GM12878 (cell line): ENCODE measurements at regions not wholly inside any gene's neighbourhood (a gene's known extent, or its start where the extent isn't known, plus 50 kb on each side); places are given as distances from the start of the nearest gene placed in this dataset.

Source experiments
- ATAC-seq: fragments of 200-7000 bp; cut with Tn5 transposase; 3 replicates; pipeline ENCODE4 v1.9.1; 2020; ENCODE audit warnings: mild to moderate bottlenecking, moderate library complexity
- BruUV-seq: library from RNA; stranded (reverse); fragments of 400-500 nt; replicated peaks from 2 replicates; lab custom pipeline; 2021; lab: Mats Ljungman, UMichigan
- CTCF ChIA-PET: fragments of 300-600 bp; sonication (Branson Sonifier 250); formaldehyde crosslinking; extraction: SDS; loops from one replicate; lab custom pipeline; 2021; ENCODE audit warnings: inconsistent platforms; lab: Yijun Ruan, JAX
- POLR2A ChIA-PET: fragments of 350-600 bp; formaldehyde crosslinking; extraction: SDS; loops from one replicate; lab custom pipeline; 2021; ENCODE audit warnings: inconsistent platforms; lab: Charles Lee
- RAD21 ChIA-PET: fragments of 300-600 bp; sonication (Branson Sonifier 250); formaldehyde crosslinking; loops from one replicate; lab custom pipeline; 2023; ENCODE audit warnings: antibody characterized with exemption; ENCODE audit not compliant: unreplicated experiment; lab: Charles Lee
- SMC1A ChIA-PET: fragments of 300-600 bp; sonication (Branson Sonifier 250); formaldehyde crosslinking; loops from one replicate; lab custom pipeline; 2023; ENCODE audit not compliant: unreplicated experiment, uncharacterized antibody; lab: Charles Lee
- DNase-seq: peaks from one replicate; pipeline ENCODE4 v3.0.0-alpha.2; 2011; ENCODE audit warnings: low read depth, low spot score
- FAIRE-seq: peaks from 3 replicates; lab custom pipeline; 2011; peaks lifted over from hg19 to GRCh38; lab: Jason Lieb, UNC
- H2AFZ ChIP-seq: 2 replicates; pipeline ENCODE4 v1.6.0; 2011; ENCODE audit warnings: low read depth, low read length, control low read depth; ENCODE audit not compliant: control insufficient read depth
- H3K27ac ChIP-seq: 2 replicates; pipeline ENCODE4 v1.5.1; 2011; ENCODE audit warnings: control low read depth; ENCODE audit not compliant: control insufficient read depth, insufficient read depth
- H3K27me3 ChIP-seq, 2 experiments: replicated peaks in 1 of 2; 2 replicates each; pipeline versions ENCODE4 v1.6.0 to v1.6.1; 2011; ENCODE audit warnings: low read length in 1 of 2; ENCODE audit not compliant: control insufficient read depth in 2 of 2, insufficient read depth in 2 of 2
- H3K36me3 ChIP-seq, 2 experiments: 2 replicates each; pipeline ENCODE4 v1.5.1; 2011; ENCODE audit warnings: low read length in 1 of 2; ENCODE audit not compliant: control insufficient read depth in 2 of 2, insufficient read depth in 2 of 2
- H3K4me1 ChIP-seq: 2 replicates; pipeline ENCODE4 v1.6.1; 2011; ENCODE audit warnings: mild to moderate bottlenecking, low read length, moderate library complexity, mixed read lengths; ENCODE audit not compliant: control insufficient read depth, insufficient read depth
- H3K4me2 ChIP-seq: 2 replicates; pipeline ENCODE4 v1.6.0; 2011; ENCODE audit warnings: control low read depth; ENCODE audit not compliant: control insufficient read depth, insufficient read depth
- H3K4me3 ChIP-seq: fragments of 200-600 bp; sonication (generic); 2 replicates; pipeline ENCODE4 v1.5.1; 2016
- H3K79me2 ChIP-seq: 2 replicates; pipeline ENCODE4 v1.6.0; 2011; ENCODE audit warnings: low read length; ENCODE audit not compliant: control insufficient read depth, insufficient read depth
- H3K9ac ChIP-seq: 2 replicates; pipeline ENCODE4 v1.8.0; 2011; ENCODE audit warnings: low read length, control low read depth, mixed read lengths; ENCODE audit not compliant: control insufficient read depth, insufficient read depth
- H3K9me3 ChIP-seq: replicated peaks from 3 replicates; pipeline ENCODE4 v1.5.1; 2011; ENCODE audit warnings: mild to moderate bottlenecking, low read length; ENCODE audit not compliant: control insufficient read depth, insufficient read depth
- H4K20me1 ChIP-seq: 2 replicates; pipeline ENCODE4 v1.6.0; 2011; ENCODE audit not compliant: control insufficient read depth, insufficient read depth
- BMI1 ChIP-seq: fragments of 450-650 bp; IDR thresholded peaks from 2 replicates; pipeline ENCODE4 v1.6.1; 2016; ENCODE audit warnings: mild to moderate bottlenecking, moderate library complexity, borderline replicate concordance
- CTCF ChIP-seq, 3 experiments: IDR thresholded peaks in 2 of 3; conservative IDR thresholded peaks in 1 of 3; 2 replicates each; pipeline ENCODE4 v1.5.1; 2011; ENCODE audit warnings: low read depth in 3 of 3, low read length in 3 of 3, mild to moderate bottlenecking in 3 of 3, control low read depth in 2 of 3, moderate library complexity in 2 of 3, inconsistent platforms in 1 of 3, mixed read lengths in 1 of 3; ENCODE audit not compliant: control insufficient read depth in 2 of 3, insufficient read depth in 1 of 3; ENCODE audit errors: extremely low read depth in 1 of 3
- GATAD2B ChIP-seq: fragments of 450-650 bp; conservative IDR thresholded peaks from 2 replicates; pipeline ENCODE4 v1.6.1; 2017; ENCODE audit warnings: low read depth, mild to moderate bottlenecking, moderate library complexity
- LARP7 ChIP-seq: fragments of 450-650 bp; IDR thresholded peaks from 2 replicates; pipeline ENCODE4 v1.6.1; 2017; ENCODE audit warnings: mild to moderate bottlenecking
- MEF2A ChIP-seq: IDR thresholded peaks from 2 replicates; pipeline ENCODE4 v1.6.1; 2011; ENCODE audit warnings: low read depth, mild to moderate bottlenecking, low read length, moderate library complexity; ENCODE audit not compliant: insufficient read depth
- NBN ChIP-seq: fragments of 450-650 bp; IDR thresholded peaks from 2 replicates; pipeline ENCODE4 v1.6.1; 2016
- POLR2AphosphoS2 ChIP-seq: IDR thresholded peaks from 2 replicates; pipeline ENCODE4 v1.6.1; 2011; ENCODE audit warnings: low read depth, mild to moderate bottlenecking, low read length, improper control_type of control experiment, moderate library complexity
- POLR2AphosphoS5 ChIP-seq: IDR thresholded peaks from 2 replicates; pipeline ENCODE4 v1.6.1; 2011; ENCODE audit warnings: mild to moderate bottlenecking, low read length, inconsistent platforms
- SMAD1 ChIP-seq: fragments of 450-650 bp; IDR thresholded peaks from 2 replicates; pipeline ENCODE4 v1.6.1; 2018; ENCODE audit warnings: mild to moderate bottlenecking, low read depth; ENCODE audit not compliant: partially characterized antibody
- STAT1 ChIP-seq: fragments of 450-650 bp; conservative IDR thresholded peaks from 2 replicates; pipeline ENCODE4 v1.6.1; 2014; ENCODE audit warnings: antibody characterized with exemption, mild to moderate bottlenecking
- ZBTB4 ChIP-seq: fragments of 450-650 bp; formaldehyde crosslinking; IDR thresholded peaks from 2 replicates; pipeline ENCODE4 v1.4.0; 2022; ENCODE audit warnings: mild to moderate bottlenecking, moderate library complexity
- ZZZ3 ChIP-seq: IDR thresholded peaks from 2 replicates; pipeline ENCODE4 v1.6.1; 2011; ENCODE audit warnings: low read depth; ENCODE audit not compliant: control insufficient read depth, insufficient read length
- WGBS: methylation state at CpG from one replicate; pipeline ENCODE4 v1.1.6; 2016; ENCODE audit warnings: low lambda C conversion rate; ENCODE audit not compliant: insufficient replicate concordance, insufficient coverage; ENCODE audit errors: missing lambda C conversion rate; 5-methylcytosine and 5-hydroxymethylcytosine counted together
- in situ Hi-C: fragments of 300-500 bp; cut with MboI; formaldehyde crosslinking; loops from 9 replicates; pipeline ENCODE4 v1.14.3; 2018; ENCODE audit warnings: mixed read lengths
- intact Hi-C: fragments of 100-400 bp; cut with micrococcal nuclease; formaldehyde crosslinking; loops from one replicate; pipeline ENCODE4 v1.14.2; 2022; ENCODE audit not compliant: unreplicated experiment

GRCh38 chr2:175745911-175746310 lies 256.2 kb downstream of the LNPK start:
- TF ChIP-seq GATAD2B, result no peak
- ChIA-PET CTCF (no interaction called here), RAD21 (no interaction called here), SMC1A (no interaction called here), POLR2A (no interaction called here)
- ATAC-seq, result no peak
- intact Hi-C loops, result no loop called here
- Histone ChIP-seq H2AFZ (no peak overlapping the region), H3K36me3 (no peaks in the 10 kb centered on the region), H3K9me3 (no peaks in the 10 kb centered on the region), H3K4me2 (no peak overlapping the region), H3K27ac (no peak overlapping the region), H3K4me3 (no peak overlapping the region), H3K9ac (no peak overlapping the region), H3K4me1 (no peaks in the 10 kb centered on the region), H3K27me3 (no peaks in the 10 kb centered on the region; a peak in 1 of 4 replicates), H3K79me2 (no peaks in the 10 kb centered on the region), H4K20me1 (no peaks in the 10 kb centered on the region)
- no TSS peak for BruUV-seq
- in situ Hi-C loops, result no loop called here
- no peak for DNase-seq
- FAIRE-seq, result no peak
- 0% methylated on average over 1 of the region's 1 CpG for WGBS

- FAIRE-seq (no peak), ATAC-seq (no peak), DNase-seq (no peak)
- Histone ChIP-seq H3K79me2 (no peaks in the 10 kb centered on the region), H3K4me1 (no peaks in the 10 kb centered on the region), H3K27ac (no peak overlapping the region), H4K20me1 (no peaks in the 10 kb centered on the region), H3K9me3 (no peaks in the 10 kb centered on the region), H3K27me3 (no peaks in the 10 kb centered on the region; a peak in 1 of 4 replicates), H3K4me3 (no peak overlapping the region), H3K36me3 (no peaks in the 10 kb centered on the region), H3K9ac (no peak overlapping the region), H3K4me2 (no peak overlapping the region), H2AFZ (no peak overlapping the region)
- BruUV-seq, result no TSS peak
- in situ Hi-C loops (no loop called here), intact Hi-C loops (no loop called here)
- WGBS, result 26% methylated on average over 8 of the region's 8 CpGs
- ChIA-PET CTCF (no interaction called here), RAD21 (no interaction called here), POLR2A (no interaction called here), SMC1A (no interaction called here)
- TF ChIP-seq LARP7 (no peak), NBN (no peak), SMAD1 (no peak), BMI1 (no peak), ZZZ3 (no peak), STAT1 (no peak), POLR2AphosphoS5 (no peak), ZBTB4 (CRISPR knock-in tag) (no peak), POLR2AphosphoS2 (no peak), CTCF (IDR thresholded peaks at IDR 0.05 in 2 of 3, conservative IDR thresholded peaks at IDR 0.05 in 1 of 3; ENCODE audit: control insufficient read depth in 2 of 3, extremely low read depth in 1 of 3, insufficient read depth in 1 of 3, low read depth in 3 of 3, low read length in 3 of 3) (no peak), MEF2A (no peak)
Measured at GRCh38 chr2:175744000-175744399, 258.1 kb downstream of the LNPK start.
